Coronary artery (tissue), 2 donors: ENCODE measurements at regions not wholly inside any gene's neighbourhood (a gene's known extent, or its start where the extent isn't known, plus 50 kb on each side); places are given as distances from the start of the nearest gene placed in this dataset.

Source experiments
- DNase-seq: peaks from one replicate; pipeline ENCODE4 v3.0.0-alpha.2; 2017; ENCODE audit warnings: low spot score
- H3K27ac ChIP-seq, 2 donors: fragments of 200-600 bp; sonication (generic); one replicate each; pipeline ENCODE4 v1.5.1; 2016 to 2019
- H3K4me3 ChIP-seq: fragments of 200-600 bp; sonication (generic); 2 replicates; pipeline ENCODE4 v1.5.1; 2016; ENCODE audit warnings: mild to moderate bottlenecking, moderate library complexity
- TF ChIP-seq, protein P1 (sequence below): fragments of 200-600 bp; sonication (generic); IDR thresholded peaks from one replicate; pipeline ENCODE4 v1.5.1; 2019; ENCODE audit warnings: antibody characterized with exemption

DNA sequence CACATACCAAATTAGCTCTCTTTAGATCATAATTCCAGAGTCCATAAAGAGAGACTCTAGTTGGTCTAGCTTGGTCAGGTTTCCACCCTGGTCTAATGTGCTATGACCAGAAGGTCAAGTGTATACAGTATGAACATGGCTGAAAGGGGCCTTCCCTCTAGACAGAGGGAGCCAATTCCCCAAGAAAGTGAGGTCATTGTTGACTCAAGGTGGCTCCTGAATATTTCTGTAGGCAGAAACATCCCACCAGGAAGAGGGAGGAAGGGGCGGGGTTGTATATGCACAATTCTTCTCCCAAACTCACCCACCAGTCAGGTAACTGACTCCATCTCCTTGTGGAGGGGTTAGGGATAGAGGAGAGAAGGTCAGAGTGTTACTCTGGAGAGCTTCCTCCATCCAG, 281.8 kb upstream of the PLET1 start:
- TF ChIP-seq, protein P1, sequence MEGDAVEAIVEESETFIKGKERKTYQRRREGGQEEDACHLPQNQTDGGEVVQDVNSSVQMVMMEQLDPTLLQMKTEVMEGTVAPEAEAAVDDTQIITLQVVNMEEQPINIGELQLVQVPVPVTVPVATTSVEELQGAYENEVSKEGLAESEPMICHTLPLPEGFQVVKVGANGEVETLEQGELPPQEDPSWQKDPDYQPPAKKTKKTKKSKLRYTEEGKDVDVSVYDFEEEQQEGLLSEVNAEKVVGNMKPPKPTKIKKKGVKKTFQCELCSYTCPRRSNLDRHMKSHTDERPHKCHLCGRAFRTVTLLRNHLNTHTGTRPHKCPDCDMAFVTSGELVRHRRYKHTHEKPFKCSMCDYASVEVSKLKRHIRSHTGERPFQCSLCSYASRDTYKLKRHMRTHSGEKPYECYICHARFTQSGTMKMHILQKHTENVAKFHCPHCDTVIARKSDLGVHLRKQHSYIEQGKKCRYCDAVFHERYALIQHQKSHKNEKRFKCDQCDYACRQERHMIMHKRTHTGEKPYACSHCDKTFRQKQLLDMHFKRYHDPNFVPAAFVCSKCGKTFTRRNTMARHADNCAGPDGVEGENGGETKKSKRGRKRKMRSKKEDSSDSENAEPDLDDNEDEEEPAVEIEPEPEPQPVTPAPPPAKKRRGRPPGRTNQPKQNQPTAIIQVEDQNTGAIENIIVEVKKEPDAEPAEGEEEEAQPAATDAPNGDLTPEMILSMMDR = no peak
- Histone ChIP-seq H3K4me3 (no peak overlapping the region), H3K27ac (no peak overlapping the region)
- no peak for DNase-seq

DNA sequence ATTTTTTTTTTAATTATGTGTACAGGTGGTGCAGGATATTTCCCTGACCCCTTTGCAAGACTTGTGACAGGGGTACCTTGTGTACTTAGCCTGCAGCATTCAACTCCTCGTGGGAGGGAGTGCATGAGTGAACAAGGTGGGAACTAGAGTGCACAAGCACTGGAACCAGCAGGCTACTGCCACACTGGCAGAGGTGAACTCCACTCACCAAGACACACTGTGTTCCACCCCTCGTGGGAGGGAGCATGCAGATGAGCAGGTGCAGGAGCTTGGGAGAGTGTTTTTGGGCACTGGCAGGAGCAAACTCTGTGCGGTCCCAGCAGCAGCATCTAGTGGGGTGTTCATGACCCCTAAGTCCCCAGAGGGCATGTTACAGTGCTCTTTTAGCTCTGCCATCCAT, 282.7 kb upstream of the PLET1 start:
- Histone ChIP-seq H3K27ac (no peak overlapping the region), H3K4me3 (no peak overlapping the region)
- DNase-seq = no peak
- TF ChIP-seq, protein P1 = no peak

DNA sequence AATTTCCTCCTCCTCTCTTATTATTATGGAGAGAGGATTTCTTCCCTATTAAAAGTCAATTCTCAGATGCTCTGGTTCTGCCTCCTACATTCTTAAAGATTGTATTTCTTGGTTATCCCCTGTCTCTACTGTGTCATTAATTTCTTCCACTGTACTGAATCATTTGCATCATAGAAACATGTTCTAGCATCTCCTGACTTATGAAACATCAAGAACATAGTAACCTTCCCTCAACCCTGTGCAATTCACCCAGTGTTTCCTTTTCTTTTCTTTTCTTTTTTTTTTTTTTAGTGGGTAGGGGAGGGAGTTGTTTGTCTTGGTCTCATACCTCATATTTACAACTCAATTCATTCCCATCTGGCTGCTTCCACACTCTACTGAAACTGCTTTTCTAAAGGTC, 288.0 kb upstream of the PLET1 start:
- Histone ChIP-seq H3K4me3 (no peak overlapping the region), H3K27ac (no peak overlapping the region)
- no peak for DNase-seq
- TF ChIP-seq, protein P1 = no peak

DNA sequence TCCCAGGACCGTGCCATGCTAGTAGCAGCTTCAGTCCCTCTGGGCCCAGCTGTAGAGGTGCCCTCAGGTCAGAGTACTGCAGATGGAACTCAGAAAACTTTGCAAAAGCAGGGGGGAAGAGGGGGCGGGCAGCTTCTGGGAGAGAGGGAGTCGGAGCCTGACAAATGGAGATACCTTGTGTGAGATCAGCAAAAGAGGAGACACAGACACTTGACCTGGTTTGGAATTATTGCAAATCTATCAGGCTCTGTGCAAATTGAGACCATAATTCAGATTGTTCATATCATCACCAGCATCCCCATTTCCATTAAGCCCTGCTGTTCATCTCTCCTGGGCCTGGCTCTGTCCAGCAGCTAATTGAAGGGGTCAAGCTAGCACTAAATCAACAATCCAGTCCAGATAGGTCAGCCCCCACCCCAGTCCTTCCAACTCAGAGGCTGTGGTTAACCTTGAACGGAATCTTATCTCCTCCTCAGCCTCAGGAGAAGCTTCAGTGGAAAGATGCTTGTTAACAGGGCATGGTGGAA, 292.6 kb upstream of the PLET1 start:
- DNase-seq = no peak

DNA sequence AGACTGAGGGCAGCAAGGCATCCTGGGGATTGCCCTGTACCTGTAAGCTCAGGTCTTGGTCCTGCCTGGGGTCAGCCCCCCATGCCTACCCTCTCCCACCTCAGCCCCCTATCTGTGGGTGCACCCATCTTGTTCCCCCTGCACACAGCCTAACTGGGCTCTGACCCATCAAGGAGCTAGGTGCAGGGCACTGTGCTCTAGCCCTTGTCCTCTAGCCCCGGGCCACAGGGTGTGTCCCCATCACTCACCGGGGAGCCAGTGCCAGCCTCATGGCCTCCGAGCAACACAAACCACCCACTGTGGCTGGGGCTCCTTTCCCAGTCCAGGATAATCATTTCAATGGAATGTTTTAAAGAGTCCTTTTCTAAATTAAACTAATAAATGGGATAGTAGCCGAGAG, 293.9 kb upstream of the PLET1 start:
- Histone ChIP-seq H3K27ac (no peak overlapping the region), H3K4me3 (no peak overlapping the region)
- DNase-seq = no peak
- TF ChIP-seq, protein P1 = no peak

More for the DNA sequence above, 292.6 kb upstream of the PLET1 start:
- Histone ChIP-seq H3K27ac (no peak overlapping the region), H3K4me3 (no peak overlapping the region)
- TF ChIP-seq, protein P1 = no peak

DNA sequence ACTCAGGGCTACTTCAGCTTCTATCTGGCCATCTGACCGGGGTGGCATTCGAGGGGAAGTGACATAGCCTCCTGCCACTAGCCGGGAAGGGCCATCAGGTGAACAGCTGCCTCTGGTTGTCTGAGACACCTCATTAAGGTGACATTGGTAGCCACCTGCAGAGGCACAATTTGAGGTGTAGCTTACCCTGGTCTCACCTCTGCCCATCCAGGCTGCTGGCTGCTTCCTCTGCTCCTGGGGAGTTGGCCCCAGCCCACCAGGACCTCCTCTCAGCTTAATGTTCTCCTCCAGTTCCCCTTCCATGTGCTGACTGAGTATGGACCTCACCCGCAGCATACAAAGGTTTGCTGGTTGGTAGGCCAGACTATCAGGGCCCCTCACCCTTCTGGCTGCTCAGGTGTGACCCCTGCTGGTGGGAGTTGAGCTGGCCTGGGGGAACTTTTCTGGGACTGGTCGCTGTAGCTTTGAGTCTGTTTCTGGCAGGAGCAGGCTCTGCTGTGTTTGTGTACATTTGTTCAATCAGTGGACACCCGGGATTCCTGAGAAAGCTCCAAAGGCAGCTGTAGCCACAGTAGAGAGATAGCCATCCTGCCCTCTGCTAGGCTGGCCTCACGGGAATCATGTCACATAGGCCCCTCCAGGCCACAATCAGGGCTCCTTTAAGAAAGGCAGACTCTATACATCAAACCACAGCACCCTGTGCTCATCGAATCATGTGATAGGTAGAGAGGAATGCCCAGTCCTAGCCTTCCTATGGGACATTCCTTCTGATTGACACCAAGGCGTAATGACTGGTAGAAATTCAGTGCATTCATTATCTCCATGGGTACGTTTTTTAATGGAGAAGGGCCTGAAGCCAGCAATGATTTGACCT, 295.1 kb upstream of the PLET1 start:
- DNase-seq = no peak
- Histone ChIP-seq H3K4me3 (no peak overlapping the region), H3K27ac (no peak overlapping the region)
- TF ChIP-seq, protein P1 = peak; percentile 52

DNA sequence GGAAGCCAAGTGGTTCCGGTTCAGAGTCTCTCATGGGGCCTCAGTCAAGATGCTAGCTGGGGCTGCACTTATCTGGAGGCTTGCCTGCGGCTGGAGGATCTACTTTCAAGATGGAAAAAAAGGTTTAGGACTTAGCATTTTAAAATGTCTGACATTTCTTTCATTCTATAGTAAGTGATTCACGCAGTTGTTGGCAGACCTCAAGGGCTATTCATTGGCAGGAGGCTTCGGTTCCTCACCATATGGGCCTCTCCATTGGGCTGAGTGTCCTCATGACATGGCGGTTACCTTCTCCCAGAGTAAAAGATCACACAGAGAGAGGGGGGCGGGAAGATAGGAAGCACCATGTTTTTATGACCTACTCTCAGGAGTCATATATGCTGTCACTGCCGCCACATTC, 298.0 kb upstream of the PLET1 start:
- no peak for DNase-seq
- Histone ChIP-seq H3K4me3 (no peak overlapping the region), H3K27ac (no peak overlapping the region)
- TF ChIP-seq, protein P1 = no peak
